PC-3 (cell line): ENCODE measurements at regions not wholly inside any gene's neighbourhood (a gene's known extent, or its start where the extent isn't known, plus 50 kb on each side); places are given as distances from the start of the nearest gene placed in this dataset.
"Not testable (repeated sequence)": the region's sequence is repeated elsewhere in the genome, so short reads cannot be mapped to it uniquely, and the experiment has no call there.

Source experiments
- ATAC-seq: fragments of 200-7000 bp; cut with Tn5 transposase; 2 replicates; pipeline ENCODE4 v1.9.1; 2020; ENCODE audit warnings: mild to moderate bottlenecking, moderate library complexity
- BruUV-seq: library from RNA; stranded (reverse); fragments of 400-500 nt; replicated peaks from 2 replicates; lab custom pipeline; 2021; lab: Mats Ljungman, UMichigan
- CTCF ChIA-PET: fragments of 300-600 bp; sonication (Branson Sonifier 250); formaldehyde crosslinking; loops from one replicate; lab custom pipeline; 2022; ENCODE audit warnings: antibody characterized with exemption; lab: Charles Lee
- POLR2A ChIA-PET: fragments of 300-600 bp; sonication (Branson Sonifier 250); formaldehyde crosslinking; loops from one replicate; lab custom pipeline; 2022; ENCODE audit warnings: antibody characterized with exemption; ENCODE audit not compliant: unreplicated experiment; lab: Charles Lee
- DNase-seq: peaks from one replicate; pipeline ENCODE4 v3.0.0-alpha.2; 2015
- H2AFZ ChIP-seq: fragments of 300-600 bp; sonication (generic); 2 replicates; pipeline ENCODE4 v1.6.0; 2016; ENCODE audit warnings: antibody characterized with exemption, low read length
- H3F3A ChIP-seq: fragments of 300-600 bp; sonication (generic); one replicate; pipeline ENCODE4 v1.6.0; 2017; ENCODE audit warnings: antibody characterized with exemption, low read length, control low read depth, mild to moderate bottlenecking; ENCODE audit not compliant: unreplicated experiment
- H3K27ac ChIP-seq: fragments of 300-600 bp; sonication (generic); 2 replicates; pipeline ENCODE4 v1.5.1; 2016; ENCODE audit warnings: mild to moderate bottlenecking, low read length
- H3K27me3 ChIP-seq: fragments of 300-600 bp; sonication (generic); 2 replicates; pipeline ENCODE4 v1.6.1; 2016; ENCODE audit warnings: low read length, mixed read lengths
- H3K36me3 ChIP-seq: fragments of 300-600 bp; sonication (generic); 2 replicates; pipeline ENCODE4 v1.6.1; 2016; ENCODE audit warnings: low read depth, mixed run types, low read length, mixed read lengths
- H3K4me1 ChIP-seq: fragments of 300-600 bp; sonication (generic); 2 replicates; pipeline ENCODE4 v1.5.1; 2016; ENCODE audit warnings: low read length; ENCODE audit not compliant: insufficient read depth
- H3K4me2 ChIP-seq: fragments of 300-600 bp; sonication (generic); 2 replicates; pipeline ENCODE4 v1.6.0; 2016; ENCODE audit warnings: low read length
- H3K4me3 ChIP-seq: fragments of 300-600 bp; sonication (generic); 2 replicates; pipeline ENCODE4 v1.5.1; 2016; ENCODE audit warnings: mild to moderate bottlenecking, low read length, mixed read lengths
- H3K79me2 ChIP-seq: fragments of 300-600 bp; sonication (generic); 2 replicates; pipeline ENCODE4 v1.6.1; 2017; ENCODE audit warnings: low read length, mixed read lengths
- H3K9ac ChIP-seq: fragments of 300-600 bp; sonication (generic); 2 replicates; pipeline ENCODE4 v1.6.0; 2016; ENCODE audit warnings: mild to moderate bottlenecking, low read length
- H3K9me2 ChIP-seq: fragments of 300-600 bp; sonication (generic); replicated peaks from 2 replicates; pipeline ENCODE4 v1.6.1; 2016; ENCODE audit warnings: mixed run types, low read length, mixed read lengths
- H3K9me3 ChIP-seq: fragments of 300-600 bp; sonication (generic); 2 replicates; pipeline ENCODE4 v1.6.1; 2016; ENCODE audit warnings: low read length, mixed read lengths
- H4K20me1 ChIP-seq: fragments of 300-600 bp; sonication (generic); 2 replicates; pipeline ENCODE4 v1.6.1; 2016; ENCODE audit warnings: low read length, mixed read lengths
- CTCF ChIP-seq: fragments of 300-600 bp; sonication (generic); conservative IDR thresholded peaks from 2 replicates; pipeline ENCODE4 v1.5.1; 2017; ENCODE audit warnings: antibody characterized with exemption, low read depth, mild to moderate bottlenecking, low read length
- EZH2 ChIP-seq: fragments of 300-600 bp; sonication (generic); IDR thresholded peaks from one replicate; pipeline ENCODE4 v1.6.1; 2017; ENCODE audit warnings: antibody characterized with exemption, mild to moderate bottlenecking, low read length; ENCODE audit not compliant: unreplicated experiment
- EZH2phosphoT487 ChIP-seq: fragments of 300-600 bp; sonication (generic); IDR thresholded peaks from 2 replicates; pipeline ENCODE4 v1.6.1; 2018; ENCODE audit warnings: mild to moderate bottlenecking, antibody characterized with exemption, low read length, borderline replicate concordance
- intact Hi-C: fragments of 100-400 bp; cut with micrococcal nuclease; formaldehyde crosslinking; loops from 2 replicates; pipeline ENCODE4 v1.9.0; 2023

GRCh38 chrX:7996851-7997250, 69.6 kb upstream of the PNPLA4 start:
- no peak for ATAC-seq

GRCh38 chrX:7996414-7996813, 69.2 kb upstream of the PNPLA4 start:
- Histone ChIP-seq H3K36me3 (no peaks in the 10 kb centered on the region), H3K4me1 (0 out of 2 replicates have a peak, but pooled peaks cover 5% of the 10 kb centered on the region), H3K27me3 (no peaks in the 10 kb centered on the region), H2AFZ (no peak overlapping the region), H3K27ac (no peak overlapping the region), H3K9me3 (no peaks in the 10 kb centered on the region), H3K79me2 (no peaks in the 10 kb centered on the region), H3F3A (no peaks in the 10 kb centered on the region), H3K4me3 (no peak overlapping the region), H3K9me2 (no peaks in the 10 kb centered on the region), H3K4me2 (no peak overlapping the region), H4K20me1 (no peaks in the 10 kb centered on the region), H3K9ac (no peak overlapping the region)
- DNase-seq (peak; percentile 65), ATAC-seq (peak; percentile 60)
- ChIA-PET CTCF (no interaction called here), POLR2A (no interaction called here)
- intact Hi-C loops: loop anchor here (1.0 to 5.0 kb wide), 4 partner anchors 182 to 742 kb away; no protein-coding TSS in a partner anchor
- no TSS peak for BruUV-seq
- TF ChIP-seq EZH2phosphoT487 (no peak), CTCF (peak; percentile 71)

More at GRCh38 chrX:7996851-7997250, 69.6 kb upstream of the PNPLA4 start:
- Histone ChIP-seq H3F3A (no peaks in the 10 kb centered on the region), H3K4me2 (no peak overlapping the region; the same call in 1 of the 2 replicates), H3K9me2 (no peaks in the 10 kb centered on the region), H4K20me1 (no peaks in the 10 kb centered on the region), H3K9me3 (no peaks in the 10 kb centered on the region), H3K27ac (no peak overlapping the region), H3K9ac (no peak overlapping the region), H2AFZ (no peak overlapping the region), H3K4me3 (no peak overlapping the region), H3K4me1 (0 out of 2 replicates have a peak, but pooled peaks cover 5% of the 10 kb centered on the region), H3K79me2 (no peaks in the 10 kb centered on the region), H3K36me3 (no peaks in the 10 kb centered on the region), H3K27me3 (no peaks in the 10 kb centered on the region)
- CTCF ChIA-PET: interaction anchor here (0.6 kb wide), 1 partner anchor 203 kb away, joined by 4 read pairs; no protein-coding TSS in a partner anchor
- intact Hi-C loops: loop anchor here (1.0 to 5.0 kb wide), 4 partner anchors 182 to 741 kb away; no protein-coding TSS in a partner anchor
- no TSS peak for BruUV-seq
- no peak for TF ChIP-seq EZH2
- TF ChIP-seq CTCF: no peak
- TF ChIP-seq EZH2phosphoT487: no peak
- no peak for DNase-seq
- POLR2A ChIA-PET: no interaction called here

GRCh38 chrX:7993873-7994272, 66.7 kb upstream of the PNPLA4 start:
- no TSS peak for BruUV-seq
- ATAC-seq: no peak
- Histone ChIP-seq H4K20me1 (no peaks in the 10 kb centered on the region), H3K9me2 (no peaks in the 10 kb centered on the region), H3F3A (no peaks in the 10 kb centered on the region), H3K9me3 (no peaks in the 10 kb centered on the region), H3K4me3 (no peak overlapping the region), H3K9ac (no peak overlapping the region), H3K4me1 (peaks cover 7% of the 10 kb centered on the region), H3K79me2 (no peaks in the 10 kb centered on the region), H3K27ac (no peak overlapping the region), H3K27me3 (no peaks in the 10 kb centered on the region), H3K36me3 (no peaks in the 10 kb centered on the region), H2AFZ (no peak overlapping the region), H3K4me2 (no peak overlapping the region)
- ChIA-PET CTCF (no interaction called here), POLR2A (no interaction called here)
- no peak for DNase-seq
- no peak for TF ChIP-seq CTCF
- TF ChIP-seq EZH2: no peak
- no peak for TF ChIP-seq EZH2phosphoT487
- intact Hi-C loops: no loop called here

- intact Hi-C loops: not testable (repeated sequence)
Measured at GRCh38 chrX:7988013-7988759, 61.0 kb upstream of the PNPLA4 start.

More at GRCh38 chrX:7988013-7988759, 61.0 kb upstream of the PNPLA4 start:
- CTCF ChIA-PET, H3K9me3 ChIP-seq, H3F3A ChIP-seq, H3K36me3 ChIP-seq, H3K9me2 ChIP-seq, H4K20me1 ChIP-seq, BruUV-seq, H3K79me2 ChIP-seq, H2AFZ ChIP-seq, H3K27me3 ChIP-seq: not testable (repeated sequence)
- POLR2A ChIA-PET: interaction anchor here (0.5 kb wide), 1 partner anchor 303 kb away, joined by 5 read pairs; no protein-coding TSS in a partner anchor
- H3K4me1 ChIP-seq: peaks cover 39% of the 10 kb centered on the region
- DNase-seq (peak; percentile 76), ATAC-seq (peak; percentile 85)
- H3K4me2 ChIP-seq: peak overlapping the region; percentile 68
- peak overlapping the region; percentile 48 for H3K9ac ChIP-seq
- H3K4me3 ChIP-seq: peak overlapping the region; percentile 39; the same call in 1 of the 2 replicates
- H3K27ac ChIP-seq: peak overlapping the region; percentile 92
